ENCODE measurements at regions not wholly inside any gene's neighbourhood (a gene's known extent, or its start where the extent isn't known, plus 50 kb on each side); places are given as distances from the start of the nearest gene placed in this dataset.

DNA sequence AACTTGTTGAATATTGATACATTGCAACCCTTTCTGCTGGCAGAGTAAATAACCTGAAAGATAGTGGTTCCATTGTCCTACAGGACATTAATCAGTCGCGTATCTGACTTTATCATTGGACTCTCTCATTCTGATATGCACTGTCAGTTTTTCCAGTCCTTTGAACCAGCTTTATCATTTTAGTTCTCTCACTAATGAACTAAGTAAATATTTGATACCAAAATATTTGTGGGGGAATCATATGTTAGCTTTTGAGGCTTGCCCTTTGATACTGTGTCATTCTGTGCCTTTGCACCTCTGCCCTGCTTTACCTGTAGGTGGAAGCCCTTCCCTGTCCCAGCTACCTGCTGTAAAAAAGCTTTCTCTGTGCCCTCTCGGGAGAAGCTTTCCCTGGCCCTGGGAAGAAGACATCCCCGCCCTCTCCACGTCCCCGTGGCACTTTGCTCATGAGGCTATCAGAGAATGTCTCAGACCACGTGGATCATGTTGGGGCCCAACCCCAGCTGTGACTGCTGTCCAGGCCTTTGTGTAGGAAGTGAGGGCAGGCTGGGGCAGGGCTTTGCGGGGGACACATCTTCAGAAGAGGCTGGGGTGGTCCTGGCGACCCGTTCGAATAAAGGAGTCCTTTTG is 117.8 kb upstream of the NXT1 start:
- DNase-seq (ENCODE audit: extremely low read depth in 1 of 2, low read depth in 1 of 2): no peak

DNA sequence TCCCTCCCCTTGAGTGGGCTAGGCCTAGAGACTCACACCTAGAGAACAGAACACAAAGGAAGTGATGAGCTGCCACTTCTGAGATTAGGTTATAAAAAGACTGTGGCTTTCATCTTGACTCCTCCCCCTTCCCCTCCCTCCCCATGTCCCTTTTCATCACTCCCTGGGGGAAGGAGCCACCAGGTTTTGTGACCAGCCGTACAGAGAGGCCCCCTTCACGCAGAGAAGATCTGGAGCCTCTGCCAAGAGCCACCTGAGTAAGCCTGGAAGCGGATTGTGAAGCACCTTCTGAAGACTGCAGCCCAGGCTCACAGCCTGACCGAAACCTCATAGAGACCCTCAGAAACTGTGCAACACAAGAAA is 118.4 kb upstream of the NXT1 start:
- no peak for DNase-seq (ENCODE audit: extremely low read depth in 1 of 2, low read depth in 1 of 2)

DNA sequence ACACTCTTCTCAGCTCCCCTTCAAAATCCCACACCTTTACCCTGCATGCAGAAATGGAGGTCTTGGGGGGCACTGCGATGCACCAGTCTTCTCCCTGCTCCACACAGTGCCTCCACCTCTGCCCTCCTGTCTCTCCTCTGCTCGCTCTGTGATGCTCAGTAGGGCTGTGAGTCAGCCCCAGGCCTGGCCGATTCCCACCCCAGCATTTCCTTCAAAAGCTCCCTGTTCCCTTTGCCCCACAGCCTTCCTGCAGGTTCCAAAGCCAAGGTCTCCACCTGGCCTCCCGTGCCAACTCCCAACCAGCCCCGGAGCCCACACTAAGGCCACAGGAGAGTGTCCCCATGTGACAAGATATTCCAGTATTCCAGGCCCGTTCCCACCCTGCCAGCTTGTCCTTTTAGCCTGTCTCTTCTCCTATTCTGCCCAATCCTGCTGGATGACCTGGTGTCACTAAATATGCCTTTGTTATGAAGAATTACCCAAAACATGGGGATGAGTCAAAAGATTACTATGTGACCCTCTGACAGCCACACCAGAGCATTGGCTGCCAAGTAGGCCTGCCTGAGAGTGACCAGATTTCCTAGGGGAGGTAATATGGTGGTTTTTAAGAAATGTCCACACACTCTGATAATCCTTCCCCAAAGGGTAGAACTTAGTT is 118.9 kb upstream of the NXT1 start:
- no peak for DNase-seq (ENCODE audit: extremely low read depth in 1 of 2, low read depth in 1 of 2)

DNA sequence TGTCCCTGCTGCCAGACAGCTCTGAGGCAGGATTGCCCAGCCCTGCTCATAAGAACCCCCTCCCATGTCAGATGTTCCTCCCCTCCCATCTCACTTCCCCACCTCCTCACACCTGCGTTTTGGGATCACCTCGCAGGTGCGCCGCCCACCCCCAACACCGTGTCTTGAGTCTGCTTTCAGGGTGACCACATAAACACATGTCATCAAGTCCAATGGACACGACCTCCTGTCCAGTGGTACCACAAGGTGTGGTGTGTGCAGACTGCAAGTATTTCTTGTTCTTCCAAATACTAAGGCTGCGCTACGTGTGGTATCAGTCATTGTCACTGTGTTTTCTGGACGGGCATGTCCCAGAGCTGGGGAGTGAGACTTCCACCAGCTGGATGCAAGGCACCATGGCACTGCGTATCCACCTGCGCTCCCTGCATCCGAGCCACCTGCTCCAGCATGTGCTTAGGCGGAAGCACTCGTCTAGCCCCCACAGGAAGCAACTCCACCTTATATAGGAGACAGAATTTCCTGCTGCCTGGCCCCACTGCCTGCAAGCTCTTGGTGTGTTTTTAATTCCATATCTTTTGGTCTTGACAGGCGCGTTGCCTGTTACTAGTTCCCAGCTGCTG is 119.7 kb upstream of the NXT1 start:
- DNase-seq (ENCODE audit: extremely low read depth in 1 of 2, low read depth in 1 of 2): no peak

DNA sequence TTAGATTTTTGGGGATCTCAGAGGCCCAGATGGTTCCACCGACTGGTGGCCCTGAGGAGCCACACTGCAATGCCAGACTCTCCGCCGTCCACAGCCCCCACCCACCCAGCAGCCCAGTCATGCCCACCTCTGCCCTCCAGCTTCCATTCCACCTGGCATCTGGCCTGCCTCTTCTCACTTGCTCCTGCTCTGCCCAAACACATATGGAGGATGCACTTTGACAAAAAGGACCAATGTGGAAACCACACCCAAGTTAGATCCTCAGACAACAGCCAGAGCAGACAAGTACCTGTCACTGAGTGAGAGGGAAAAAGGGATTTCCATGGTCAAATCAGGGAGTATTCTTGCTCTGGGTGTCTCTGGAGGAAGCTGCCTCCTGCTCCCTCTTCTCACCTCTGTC is 120.6 kb upstream of the NXT1 start:
- DNase-seq (ENCODE audit: extremely low read depth in 1 of 2, low read depth in 1 of 2): no peak

DNA sequence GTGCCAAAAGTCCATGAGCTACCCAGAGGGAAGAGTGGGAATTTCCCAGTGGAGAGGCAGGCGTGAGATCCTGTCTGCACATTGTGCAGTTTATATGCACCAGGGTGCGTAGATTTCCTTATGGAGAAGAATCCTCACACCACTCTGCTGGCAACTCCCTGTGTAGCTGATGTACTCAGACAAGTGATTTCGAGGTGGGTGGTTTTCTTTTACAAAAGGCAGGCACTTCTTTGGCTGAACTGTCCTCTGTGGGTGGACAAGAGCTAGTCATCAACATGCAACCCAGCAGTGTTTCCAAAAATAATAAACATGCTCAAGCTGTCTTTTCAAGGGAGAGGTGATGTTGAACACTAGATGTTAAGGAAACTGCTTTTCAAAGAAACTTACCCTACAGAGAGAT is 121.7 kb upstream of the NXT1 start:
- no peak for DNase-seq (ENCODE audit: extremely low read depth in 1 of 2, low read depth in 1 of 2)

DNA sequence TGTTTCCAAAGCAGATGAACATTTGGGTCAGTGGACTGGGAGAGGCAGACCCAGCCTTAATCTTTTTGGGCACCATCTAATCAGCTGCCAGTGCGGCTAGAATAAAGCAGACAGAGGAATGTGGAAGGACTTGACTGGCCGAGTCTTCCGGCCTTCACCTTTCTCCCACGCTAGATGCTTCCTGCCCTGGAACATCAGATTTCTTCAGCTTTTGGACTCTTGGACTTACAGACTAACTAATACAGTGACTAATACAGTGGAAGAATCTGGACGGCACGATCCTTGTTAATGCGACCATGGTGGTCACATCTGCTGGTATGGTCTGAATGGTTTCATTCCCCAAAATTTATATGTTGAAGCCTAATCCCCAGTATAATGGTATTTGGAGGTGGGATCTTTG is 122.6 kb upstream of the NXT1 start:
- no peak for DNase-seq (ENCODE audit: extremely low read depth in 1 of 2, low read depth in 1 of 2)

DNA sequence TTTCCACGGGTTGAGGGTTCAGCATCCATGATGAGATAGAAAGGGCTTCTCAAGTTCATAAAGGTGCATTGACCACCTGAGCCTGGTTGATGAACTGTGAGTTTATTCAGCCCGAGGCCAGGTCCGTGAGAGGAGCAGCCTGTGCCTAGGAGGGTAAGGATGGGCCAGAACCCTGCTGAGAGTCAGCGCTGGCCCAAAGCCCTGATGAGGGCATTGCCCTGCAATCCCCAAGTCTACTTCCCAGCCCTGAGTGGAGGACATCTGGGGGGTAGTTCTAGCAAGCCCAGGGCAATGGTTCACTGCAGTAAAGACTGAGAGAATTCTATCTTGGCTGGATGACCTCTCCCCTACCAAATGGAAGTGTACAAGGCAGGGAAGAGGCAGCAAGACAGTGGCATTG is 123.3 kb upstream of the NXT1 start:
- no peak for DNase-seq (ENCODE audit: extremely low read depth in 1 of 2, low read depth in 1 of 2)

DNA sequence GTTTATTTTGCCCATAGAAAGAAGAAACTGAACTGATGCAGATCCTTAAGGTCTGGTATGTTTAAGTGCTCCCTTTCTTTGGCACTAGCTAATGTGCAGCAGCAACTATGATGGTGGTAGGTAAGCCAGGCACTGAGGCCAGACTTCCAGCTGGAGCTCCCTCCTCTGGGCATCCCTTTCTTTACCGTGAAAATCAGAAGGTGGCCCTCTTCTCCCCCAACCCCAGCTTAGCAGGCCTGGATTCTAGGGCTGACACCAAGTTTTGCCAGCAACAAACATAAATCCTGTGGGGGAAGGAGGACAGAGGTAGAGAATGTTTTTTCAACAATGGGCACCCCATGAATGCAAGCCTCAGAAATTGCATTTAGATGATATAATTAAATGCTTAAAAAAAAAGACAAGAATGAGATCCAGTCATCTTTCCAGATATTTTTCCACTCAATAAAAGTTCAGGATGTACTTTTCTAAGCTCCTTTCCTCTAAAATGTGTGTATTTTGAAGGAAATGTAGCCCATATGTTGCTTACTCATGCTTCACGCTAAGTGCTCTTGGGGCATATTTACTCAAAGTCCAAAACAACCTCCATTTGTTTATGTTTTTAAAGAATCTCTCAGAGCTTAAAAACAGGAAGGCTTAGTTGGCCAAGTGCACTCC is 123.9 kb upstream of the NXT1 start:
- DNase-seq (ENCODE audit: extremely low read depth in 1 of 2, low read depth in 1 of 2): no peak

DNA sequence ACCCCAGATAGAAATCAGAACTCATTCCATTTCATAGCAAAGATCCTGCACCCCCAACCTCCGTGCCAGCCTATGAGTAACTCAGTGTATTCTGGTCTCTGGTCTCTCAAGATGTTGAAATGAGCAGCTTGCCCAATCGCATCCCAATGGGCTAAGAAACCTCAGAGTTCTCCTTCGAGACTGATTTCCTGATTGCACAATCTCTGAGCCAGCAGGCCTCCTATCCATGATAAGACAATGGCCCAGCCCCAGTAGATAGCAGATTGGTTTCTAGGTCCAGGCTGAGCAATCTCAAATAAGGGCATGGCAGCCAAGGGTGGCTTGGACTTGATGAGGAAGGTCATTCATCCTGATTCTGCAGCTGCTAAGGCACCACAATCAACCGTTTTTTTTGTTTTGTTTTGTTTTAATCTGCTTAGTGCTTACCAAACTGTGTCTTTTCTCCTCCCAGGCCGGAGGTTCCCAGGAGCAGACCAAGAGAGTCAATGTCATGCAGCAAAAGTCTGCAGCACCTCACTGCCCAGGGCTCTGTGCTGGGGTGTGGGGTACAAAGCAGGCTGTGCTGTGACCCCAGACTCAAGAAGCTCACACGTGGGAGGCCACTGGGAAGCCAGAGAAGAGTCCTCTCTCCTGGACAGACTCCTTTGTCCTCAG is 125.1 kb upstream of the NXT1 start:
- no peak for DNase-seq (ENCODE audit: extremely low read depth in 1 of 2, low read depth in 1 of 2)

DNA sequence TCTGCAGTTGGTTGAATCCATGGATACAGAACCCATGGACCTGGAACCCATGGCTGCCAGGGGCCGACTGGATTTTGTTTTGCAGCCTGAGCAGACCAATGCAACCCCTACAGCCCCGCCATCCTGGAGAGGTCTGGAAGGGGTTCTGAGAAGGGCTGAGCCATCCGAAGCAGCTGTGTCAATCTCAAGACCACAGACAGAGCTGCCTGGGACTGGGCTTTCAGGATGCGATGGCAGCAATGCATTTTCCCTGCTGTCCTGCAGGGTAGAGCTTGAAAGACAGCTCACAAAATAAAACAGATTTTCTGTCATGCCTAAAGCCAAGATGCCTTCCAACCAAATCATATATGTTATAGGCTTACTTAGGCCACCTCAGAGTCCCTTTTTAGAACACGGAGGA is 125.8 kb upstream of the NXT1 start:
- DNase-seq (ENCODE audit: extremely low read depth in 1 of 2, low read depth in 1 of 2): no peak

DNA sequence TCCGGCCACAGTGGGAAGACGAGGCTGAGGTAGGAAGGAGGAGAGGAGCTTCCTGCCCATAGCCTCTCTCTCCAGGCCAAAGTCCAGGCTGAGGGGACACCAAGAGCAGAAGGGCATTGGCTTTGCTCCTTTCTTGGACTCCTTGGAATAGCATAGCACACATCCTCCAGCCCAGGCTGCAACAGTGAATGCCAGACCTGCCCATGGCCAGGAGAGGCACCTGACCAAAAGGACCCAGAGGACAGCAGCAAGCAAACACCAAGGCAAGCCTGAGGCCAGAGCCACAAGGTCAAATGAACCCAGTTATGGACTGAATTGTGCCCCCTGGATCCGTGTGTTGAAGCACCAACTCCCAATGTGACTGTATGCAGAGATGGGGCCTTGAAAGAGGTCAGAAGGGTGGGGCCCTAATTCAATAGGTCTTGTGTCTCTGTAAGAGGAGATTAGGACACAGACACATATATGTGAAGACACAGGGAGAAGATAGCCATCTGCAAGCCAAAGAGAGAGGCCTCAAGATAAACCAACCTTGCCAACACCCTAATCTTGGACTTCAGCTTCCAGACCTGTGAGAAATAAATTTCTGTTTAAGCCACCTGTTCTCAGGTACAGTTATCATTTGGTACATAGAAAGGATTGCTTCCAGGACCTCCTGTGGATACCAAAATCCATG is 126.5 kb upstream of the NXT1 start:
- no peak for DNase-seq (ENCODE audit: extremely low read depth in 1 of 2, low read depth in 1 of 2)

DNA sequence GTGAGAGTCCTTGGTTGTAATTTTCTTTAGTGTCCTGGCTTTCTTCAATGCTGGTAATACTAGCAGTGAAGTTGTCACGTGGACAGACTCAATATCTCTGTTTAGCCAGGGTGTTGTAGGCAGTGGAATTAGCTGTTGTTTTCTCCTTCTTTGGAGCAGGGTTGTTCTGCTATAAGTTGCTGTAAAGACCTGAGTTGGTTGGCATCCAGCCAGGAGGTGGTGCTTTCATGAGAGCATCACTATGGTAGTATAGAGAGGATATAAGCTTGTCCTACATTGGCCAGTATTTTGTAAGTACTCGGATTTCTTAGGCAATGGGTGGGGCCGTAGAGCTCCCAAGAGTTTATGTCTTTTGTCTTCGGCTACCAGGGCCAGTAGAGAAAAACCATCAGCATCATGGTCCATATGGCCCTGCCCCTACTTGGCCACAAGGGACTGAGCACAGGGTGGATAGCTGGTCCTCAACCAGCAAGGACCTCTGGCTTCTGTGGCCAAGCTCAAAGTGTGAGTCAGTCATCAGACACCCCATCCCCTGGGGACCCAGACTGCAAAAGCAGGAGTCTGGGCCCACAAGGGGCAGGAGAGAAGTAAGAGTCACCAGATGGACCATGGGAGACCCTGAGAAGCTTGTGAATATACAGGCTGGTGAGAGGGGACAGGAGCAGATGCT is 127.9 kb upstream of the NXT1 start:
- no peak for DNase-seq (ENCODE audit: extremely low read depth in 1 of 2, low read depth in 1 of 2)

DNA sequence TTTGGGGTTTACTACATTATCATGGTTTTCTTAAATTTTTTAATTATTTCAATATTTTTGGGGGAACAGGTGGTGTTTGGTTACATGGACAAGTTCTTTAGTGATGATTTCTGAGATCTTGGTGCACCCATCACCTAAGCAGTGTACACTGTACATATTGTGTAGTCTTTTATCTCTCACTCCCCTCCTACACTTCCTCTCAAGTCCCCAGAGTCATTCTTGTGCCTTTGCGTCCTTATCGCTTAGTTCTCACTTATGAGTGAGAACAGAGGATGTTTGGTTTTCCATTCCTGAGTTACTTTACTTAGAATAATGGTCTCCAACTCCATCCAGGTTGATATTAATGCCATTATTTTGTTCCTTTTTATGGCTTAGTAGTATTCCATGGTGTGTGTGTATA is 130.9 kb upstream of the CD93 start:
- DNase-seq (ENCODE audit: extremely low read depth in 1 of 2, low read depth in 1 of 2): no peak

DNA sequence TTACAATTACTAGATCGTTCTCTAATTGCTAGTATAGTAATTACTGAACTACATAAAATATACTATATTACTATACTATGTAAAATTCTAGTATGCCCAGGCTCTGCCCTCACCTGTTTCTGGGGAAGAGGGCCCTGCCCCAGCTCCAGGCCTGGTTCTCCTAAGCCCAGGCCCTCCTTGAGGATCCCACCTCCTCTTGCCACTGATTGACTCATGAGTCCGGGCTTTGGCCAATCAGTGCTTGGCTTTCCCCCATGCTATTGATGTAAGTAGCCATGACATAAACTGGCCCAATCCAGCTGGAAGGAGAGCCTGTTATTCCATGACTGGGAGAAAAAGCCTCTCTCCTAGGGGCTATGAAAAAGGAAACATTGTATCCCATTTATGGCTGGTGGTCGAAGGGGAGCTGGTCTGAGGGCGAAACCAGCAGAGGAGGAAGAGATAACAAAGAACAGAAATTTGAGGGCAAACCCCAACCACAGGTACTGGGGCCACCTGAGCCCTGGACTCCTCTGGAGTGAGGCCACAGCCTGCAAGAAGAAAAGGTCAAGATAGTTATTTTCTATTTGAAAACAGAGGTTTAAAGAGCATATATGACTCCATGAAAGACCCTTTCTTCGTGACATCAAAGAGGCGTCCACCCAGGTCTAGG is 129.3 kb upstream of the CD93 start:
- DNase-seq (ENCODE audit: extremely low read depth in 1 of 2, low read depth in 1 of 2): no peak

DNA sequence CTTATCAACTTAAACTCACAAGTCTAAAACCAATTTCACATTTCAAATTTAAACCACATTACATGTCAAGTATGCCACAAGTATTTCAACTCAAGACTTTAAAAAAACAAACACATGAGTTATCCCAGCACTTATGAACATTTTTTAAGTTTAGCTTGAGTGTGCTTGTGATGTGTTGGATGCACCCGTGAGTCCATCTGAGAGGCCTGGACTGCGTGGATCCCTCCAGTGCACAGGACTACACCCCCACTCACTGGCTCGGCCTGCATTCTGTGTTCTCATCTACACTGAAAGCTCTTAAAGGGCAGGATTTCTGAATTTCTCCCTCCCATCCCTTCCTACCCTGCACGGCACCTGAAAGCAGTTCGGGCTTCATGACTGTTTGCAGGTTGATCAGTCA is 128.8 kb upstream of the CD93 start:
- no peak for DNase-seq (ENCODE audit: extremely low read depth in 1 of 2, low read depth in 1 of 2)

DNA sequence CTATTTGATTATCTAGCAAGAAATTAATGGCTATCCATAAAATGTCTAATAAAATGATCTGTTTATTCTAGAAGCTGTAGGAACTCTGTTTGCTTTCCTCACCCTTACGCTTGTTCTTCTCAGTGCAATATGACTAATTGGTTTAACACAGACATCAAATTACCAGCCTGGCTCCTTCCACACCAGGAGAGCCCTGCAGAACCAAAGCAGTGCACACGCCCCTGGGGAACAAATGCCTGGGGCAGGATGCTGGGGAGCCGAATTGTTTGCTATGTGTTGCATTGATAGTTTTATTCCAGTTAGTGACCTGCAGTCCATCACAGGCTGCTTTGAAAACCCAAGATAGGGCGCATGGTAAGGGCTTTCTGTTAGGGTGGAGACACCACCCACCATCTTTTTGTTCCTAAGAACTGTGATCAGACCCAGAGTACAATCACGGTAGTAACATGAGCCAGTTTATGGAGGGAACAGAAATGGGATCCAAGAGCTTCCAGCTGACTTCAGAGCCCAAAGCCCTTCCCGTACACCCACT is 126.4 kb upstream of the CD93 start:
- no peak for DNase-seq (ENCODE audit: extremely low read depth in 1 of 2, low read depth in 1 of 2)

DNA sequence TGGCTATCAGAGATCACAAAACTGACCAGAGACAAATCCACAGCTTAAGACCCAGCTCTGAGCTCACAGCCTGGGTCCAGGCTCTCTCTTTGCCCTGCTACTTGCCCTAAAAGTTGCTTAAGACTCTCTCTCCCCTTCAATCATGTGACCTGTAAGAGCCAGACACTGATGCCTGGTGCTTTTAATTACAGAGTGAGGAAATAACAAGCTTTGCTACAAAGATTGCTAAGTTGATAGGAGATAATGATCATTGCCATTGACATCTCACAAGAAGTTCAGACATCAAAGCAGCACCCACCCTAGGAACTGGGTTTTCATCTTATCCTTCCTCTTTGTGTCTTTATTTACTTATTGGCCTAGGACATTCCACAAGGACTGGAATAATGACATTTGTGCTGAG is 125.9 kb upstream of the CD93 start:
- no peak for DNase-seq (ENCODE audit: extremely low read depth in 1 of 2, low read depth in 1 of 2)

DNA sequence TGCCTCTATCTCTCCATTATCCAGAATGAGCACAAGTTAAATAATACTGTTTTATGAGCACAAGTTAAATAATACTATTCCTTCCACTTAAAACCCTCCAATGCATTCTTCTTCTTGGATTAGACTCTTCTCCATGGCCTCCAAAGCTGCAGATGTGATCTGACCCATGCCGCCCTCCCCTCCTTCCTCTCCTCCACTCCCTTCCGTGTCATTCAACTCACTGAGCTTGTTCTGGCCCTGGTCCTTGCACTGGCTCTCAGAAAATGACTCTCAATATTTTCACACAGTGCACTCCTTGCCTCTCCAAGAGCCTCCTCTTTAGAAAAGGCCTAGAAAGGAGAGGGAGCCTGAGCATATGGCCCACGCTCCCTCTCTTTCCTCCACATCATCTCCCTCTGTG is 125.0 kb upstream of the CD93 start:
- DNase-seq (ENCODE audit: extremely low read depth in 1 of 2, low read depth in 1 of 2): no peak
